ENCODE measurements at regions not wholly inside any gene's neighbourhood (a gene's known extent, or its start where the extent isn't known, plus 50 kb on each side); places are given as distances from the start of the nearest gene placed in this dataset.

GRCh38 chr11:15655552-15655951 lies 540.8 kb downstream of the INSC start:
- H3K4me2 ChIP-seq = no peak overlapping the region
- no peaks in the 10 kb centered on the region for H3K27me3 ChIP-seq
- 76% methylated on average over 8 of the region's 8 CpGs for WGBS (ENCODE audit: low lambda C conversion rate, missing lambda C conversion rate)
- H3K79me2 ChIP-seq = no peaks in the 10 kb centered on the region
- no peaks in the 10 kb centered on the region for H3K9me2 ChIP-seq (replicated peaks; ENCODE audit: insufficient read depth)
- no peaks in the 10 kb centered on the region for H3K36me3 ChIP-seq (replicated peaks; ENCODE audit: insufficient read depth, low read depth)
- no peaks in the 10 kb centered on the region for H3K9me3 ChIP-seq (ENCODE audit: low read depth)
- no peaks in the 10 kb centered on the region for H4K20me1 ChIP-seq (ENCODE audit: insufficient read depth, poor library complexity, severe bottlenecking)
- no peak overlapping the region for H2AFZ ChIP-seq
- no peak overlapping the region for H3K4me3 ChIP-seq
- TF ChIP-seq CTCF (IDR thresholded peaks at IDR 0.05; ENCODE audit: poor library complexity) (no peak), EZH2 (IDR thresholded peaks at IDR 0.05; ENCODE audit: borderline replicate concordance) (no peak), EZH2phosphoT487 (IDR thresholded peaks at IDR 0.05; ENCODE audit: low read depth, severe bottlenecking, unreplicated experiment) (no peak)
- H3K27ac ChIP-seq = peak overlapping the region; percentile 21
- DNase-seq (ENCODE audit: low spot score) = peak; percentile 26
- peaks cover 8% of the 10 kb centered on the region for H3K4me1 ChIP-seq (ENCODE audit: insufficient read depth)

- H2AFZ ChIP-seq = no peak overlapping the region
- no peak for TF ChIP-seq EZH2phosphoT487 (IDR thresholded peaks at IDR 0.05; ENCODE audit: low read depth, severe bottlenecking, unreplicated experiment)
- no peak for TF ChIP-seq EZH2 (IDR thresholded peaks at IDR 0.05; ENCODE audit: borderline replicate concordance)
- no peak for TF ChIP-seq CTCF (IDR thresholded peaks at IDR 0.05; ENCODE audit: poor library complexity)
- no peak overlapping the region for H3K27ac ChIP-seq
- no peaks in the 10 kb centered on the region for H3K9me3 ChIP-seq (ENCODE audit: low read depth)
- no peaks in the 10 kb centered on the region for H4K20me1 ChIP-seq (ENCODE audit: insufficient read depth, poor library complexity, severe bottlenecking)
- no peaks in the 10 kb centered on the region for H3K36me3 ChIP-seq (replicated peaks; ENCODE audit: insufficient read depth, low read depth)
- H3K4me1 ChIP-seq (ENCODE audit: insufficient read depth) = peaks cover 8% of the 10 kb centered on the region
- H3K4me3 ChIP-seq = no peak overlapping the region
- DNase-seq (ENCODE audit: low spot score) = no peak
- H3K27me3 ChIP-seq = no peaks in the 10 kb centered on the region
- H3K9me2 ChIP-seq (replicated peaks; ENCODE audit: insufficient read depth) = no peaks in the 10 kb centered on the region
- WGBS (ENCODE audit: low lambda C conversion rate, missing lambda C conversion rate) = 90% methylated on average over 5 of the region's 5 CpGs
- no peak overlapping the region for H3K4me2 ChIP-seq
- H3K79me2 ChIP-seq = no peaks in the 10 kb centered on the region
These were observed 542.5 kb downstream of the INSC start for GRCh38 chr11:15657264-15657663.

- H3K4me2 ChIP-seq = no peak overlapping the region
- H3K9me3 ChIP-seq (ENCODE audit: low read depth) = no peaks in the 10 kb centered on the region
- no peaks in the 10 kb centered on the region for H3K9me2 ChIP-seq (replicated peaks; ENCODE audit: insufficient read depth)
- TF ChIP-seq CTCF (IDR thresholded peaks at IDR 0.05; ENCODE audit: poor library complexity) (no peak), EZH2 (IDR thresholded peaks at IDR 0.05; ENCODE audit: borderline replicate concordance) (no peak), EZH2phosphoT487 (IDR thresholded peaks at IDR 0.05; ENCODE audit: low read depth, severe bottlenecking, unreplicated experiment) (no peak)
- no peaks in the 10 kb centered on the region for H3K27me3 ChIP-seq
- DNase-seq (ENCODE audit: low spot score) = no peak
- H4K20me1 ChIP-seq (ENCODE audit: insufficient read depth, poor library complexity, severe bottlenecking) = no peaks in the 10 kb centered on the region
- H3K4me1 ChIP-seq (ENCODE audit: insufficient read depth) = peaks cover 15% of the 10 kb centered on the region
- no peaks in the 10 kb centered on the region for H3K36me3 ChIP-seq (replicated peaks; ENCODE audit: insufficient read depth, low read depth)
- 95% methylated on average over 3 of the region's 3 CpGs for WGBS (ENCODE audit: low lambda C conversion rate, missing lambda C conversion rate)
- H3K4me3 ChIP-seq = no peak overlapping the region
- no peak overlapping the region for H3K27ac ChIP-seq
- no peak overlapping the region for H2AFZ ChIP-seq
- H3K79me2 ChIP-seq = no peaks in the 10 kb centered on the region
These were observed 545.8 kb downstream of the INSC start for GRCh38 chr11:15660496-15660895.

- 33% methylated on average over 1 of the region's 1 CpG for WGBS (ENCODE audit: low lambda C conversion rate, missing lambda C conversion rate)
These were observed 547.6 kb downstream of the INSC start for GRCh38 chr11:15662285-15662684.

More at GRCh38 chr11:15662285-15662684, 547.6 kb downstream of the INSC start:
- H3K9me2 ChIP-seq (replicated peaks; ENCODE audit: insufficient read depth) = no peaks in the 10 kb centered on the region
- H3K4me1 ChIP-seq (ENCODE audit: insufficient read depth) = peaks cover 15% of the 10 kb centered on the region
- TF ChIP-seq EZH2phosphoT487 (IDR thresholded peaks at IDR 0.05; ENCODE audit: low read depth, severe bottlenecking, unreplicated experiment) = no peak
- no peak for TF ChIP-seq CTCF (IDR thresholded peaks at IDR 0.05; ENCODE audit: poor library complexity)
- no peak for TF ChIP-seq EZH2 (IDR thresholded peaks at IDR 0.05; ENCODE audit: borderline replicate concordance)
- no peak overlapping the region for H3K4me3 ChIP-seq
- H3K27me3 ChIP-seq = no peaks in the 10 kb centered on the region
- H3K79me2 ChIP-seq = no peaks in the 10 kb centered on the region
- H3K27ac ChIP-seq = peak overlapping the region; percentile 59
- H3K9me3 ChIP-seq (ENCODE audit: low read depth) = no peaks in the 10 kb centered on the region
- H3K36me3 ChIP-seq (replicated peaks; ENCODE audit: insufficient read depth, low read depth) = no peaks in the 10 kb centered on the region
- no peak for DNase-seq (ENCODE audit: low spot score)
- H4K20me1 ChIP-seq (ENCODE audit: insufficient read depth, poor library complexity, severe bottlenecking) = no peaks in the 10 kb centered on the region
- H3K4me2 ChIP-seq = no peak overlapping the region
- H2AFZ ChIP-seq = no peak overlapping the region
